Ishikawa (cell line): ENCODE measurements at regions not wholly inside any gene's neighbourhood (a gene's known extent, or its start where the extent isn't known, plus 50 kb on each side); places are given as distances from the start of the nearest gene placed in this dataset.
A peak's percentile ranks its signal among the peaks of the same experiment; 100 is the strongest.

Experiments used
- CEBPB ChIP-seq: IDR thresholded peaks from 2 replicates; pipeline ENCODE4 v1.6.1; 2012
- CREB1 ChIP-seq: IDR thresholded peaks from 2 replicates; pipeline ENCODE4 v1.6.1; 2012; ENCODE audit warnings: low read depth
- EGR1 ChIP-seq: IDR thresholded peaks from 2 replicates; pipeline ENCODE4 v1.6.1; 2012
- FOXM1 ChIP-seq: IDR thresholded peaks from 2 replicates; pipeline ENCODE4 v1.6.1; 2012; ENCODE audit warnings: low read depth, borderline replicate concordance
- MAX ChIP-seq: IDR thresholded peaks from 2 replicates; pipeline ENCODE4 v1.6.1; 2012
- NFIC ChIP-seq: IDR thresholded peaks from 2 replicates; pipeline ENCODE4 v1.6.1; 2012
- RAD21 ChIP-seq: IDR thresholded peaks from 2 replicates; pipeline ENCODE4 v1.6.1; 2012; ENCODE audit warnings: low read depth
- TAF1 ChIP-seq: IDR thresholded peaks from 2 replicates; pipeline ENCODE4 v1.6.1; 2012; ENCODE audit warnings: low read depth, mild to moderate bottlenecking
- TEAD4 ChIP-seq: IDR thresholded peaks from 2 replicates; pipeline ENCODE4 v1.6.1; 2012
- ZBTB7A ChIP-seq: IDR thresholded peaks from 2 replicates; pipeline ENCODE4 v1.6.1; 2012; ENCODE audit warnings: low read depth

DNA sequence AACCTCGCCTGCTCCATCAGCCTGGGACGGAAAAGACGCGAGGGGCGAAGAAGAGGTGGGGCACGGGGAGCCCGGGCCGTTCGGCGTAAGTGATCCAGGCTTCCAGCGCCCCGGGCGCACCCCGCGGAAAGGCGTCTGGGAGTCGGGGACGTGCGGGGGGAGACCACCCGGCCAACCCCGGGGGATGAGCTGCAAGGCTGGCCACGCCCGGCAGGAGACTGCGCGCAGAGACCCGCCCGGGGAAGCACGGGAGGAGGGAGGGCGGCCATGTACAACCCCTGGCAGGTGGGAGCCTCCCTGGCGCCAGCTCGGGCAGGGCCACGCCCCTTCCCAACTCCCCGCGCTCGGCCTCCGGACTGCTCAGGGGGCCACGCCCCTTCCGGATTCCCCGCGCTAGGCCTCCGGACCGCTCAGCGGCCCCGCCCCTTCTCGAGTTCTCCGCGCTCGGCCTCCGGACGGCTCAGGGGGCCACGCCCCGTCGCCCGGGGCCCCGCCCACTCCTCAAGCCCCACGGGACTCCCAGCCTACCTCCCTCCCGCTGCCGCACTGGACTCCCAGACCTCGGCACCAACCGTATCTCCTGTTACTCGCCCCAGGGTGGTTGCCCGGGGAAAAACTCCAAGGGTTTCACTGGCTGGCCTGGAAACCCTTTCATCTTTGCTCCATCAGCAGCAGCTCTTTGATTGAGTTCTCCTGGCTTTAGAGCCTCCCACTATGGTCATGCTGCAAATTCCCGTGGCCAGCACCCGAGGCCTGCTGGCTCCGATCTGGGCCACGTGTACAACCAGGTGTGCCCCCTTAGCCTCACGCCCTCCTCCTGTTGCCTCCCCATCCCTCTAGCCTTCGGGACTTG lies 284.4 kb downstream of the ZEB1 start:
- TF ChIP-seq EGR1 (no peak), MAX (peak; percentile 67), TEAD4 (peak; percentile 67), TAF1 (peak; percentile 79), RAD21 (no peak), CEBPB (no peak), CREB1 (no peak), FOXM1 (no peak), ZBTB7A (peak; percentile 89), NFIC (peak; percentile 42)
